NCI-H2196 (cell line): ENCODE measurements at regions not wholly inside any gene's neighbourhood (a gene's known extent, or its start where the extent isn't known, plus 50 kb on each side); places are given as distances from the start of the nearest gene placed in this dataset.
"Not testable (repeated sequence)": the region's sequence is repeated elsewhere in the genome, so short reads cannot be mapped to it uniquely, and the experiment has no call there.

ENCODE experiments used
- DNase-seq: peaks from one replicate; lab custom pipeline; 2025; ENCODE audit not compliant: unreplicated experiment; lab: John Stamatoyannopoulos, UW

DNA sequence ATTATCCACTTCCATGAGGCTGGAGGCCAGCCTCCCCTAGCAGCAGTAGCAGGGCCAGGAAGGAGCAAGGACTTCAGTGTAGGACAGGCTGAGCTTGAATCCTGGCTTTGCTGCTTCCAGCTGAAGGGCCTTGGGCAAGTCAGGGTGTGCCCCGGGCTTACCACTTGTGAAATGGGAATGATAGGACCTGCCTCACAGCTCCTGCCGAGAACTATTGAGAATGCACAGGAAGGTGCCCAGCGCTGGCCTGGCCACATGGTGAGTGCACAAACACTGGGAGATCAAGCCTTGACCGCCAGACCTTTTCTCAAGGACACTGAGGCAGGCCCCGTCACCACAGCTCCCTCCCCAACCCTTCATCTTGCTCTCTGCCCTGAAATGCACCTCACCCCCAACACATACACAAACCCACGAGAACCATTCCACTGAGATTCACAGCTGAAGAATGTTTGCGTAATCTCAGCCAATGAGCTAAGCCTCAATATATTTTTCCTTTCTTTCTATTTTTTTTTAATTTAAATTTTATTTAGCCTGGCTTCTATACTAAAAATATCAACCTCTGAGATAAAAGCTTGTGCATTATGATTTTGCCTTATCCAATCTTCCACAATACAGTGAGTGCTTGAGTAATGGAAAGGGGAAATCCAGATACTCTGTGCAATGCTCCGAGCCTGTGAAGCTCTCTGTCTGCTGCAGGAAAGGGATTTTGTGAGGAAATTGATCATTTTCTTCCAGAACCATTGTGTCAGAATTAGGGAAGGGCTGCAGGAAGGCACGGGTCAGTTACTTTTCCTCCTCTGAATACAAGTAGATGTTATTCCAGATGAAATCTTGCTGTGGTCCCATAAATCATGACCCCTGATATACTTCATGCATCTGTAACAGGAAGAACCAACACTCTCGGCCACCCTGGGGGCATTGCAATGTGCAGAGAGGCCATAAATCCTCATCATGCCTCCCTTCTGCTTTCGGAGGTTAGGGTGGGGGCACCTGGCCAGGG, 193.9 kb downstream of the TLE3 start:
- DNase-seq, result no peak

DNA sequence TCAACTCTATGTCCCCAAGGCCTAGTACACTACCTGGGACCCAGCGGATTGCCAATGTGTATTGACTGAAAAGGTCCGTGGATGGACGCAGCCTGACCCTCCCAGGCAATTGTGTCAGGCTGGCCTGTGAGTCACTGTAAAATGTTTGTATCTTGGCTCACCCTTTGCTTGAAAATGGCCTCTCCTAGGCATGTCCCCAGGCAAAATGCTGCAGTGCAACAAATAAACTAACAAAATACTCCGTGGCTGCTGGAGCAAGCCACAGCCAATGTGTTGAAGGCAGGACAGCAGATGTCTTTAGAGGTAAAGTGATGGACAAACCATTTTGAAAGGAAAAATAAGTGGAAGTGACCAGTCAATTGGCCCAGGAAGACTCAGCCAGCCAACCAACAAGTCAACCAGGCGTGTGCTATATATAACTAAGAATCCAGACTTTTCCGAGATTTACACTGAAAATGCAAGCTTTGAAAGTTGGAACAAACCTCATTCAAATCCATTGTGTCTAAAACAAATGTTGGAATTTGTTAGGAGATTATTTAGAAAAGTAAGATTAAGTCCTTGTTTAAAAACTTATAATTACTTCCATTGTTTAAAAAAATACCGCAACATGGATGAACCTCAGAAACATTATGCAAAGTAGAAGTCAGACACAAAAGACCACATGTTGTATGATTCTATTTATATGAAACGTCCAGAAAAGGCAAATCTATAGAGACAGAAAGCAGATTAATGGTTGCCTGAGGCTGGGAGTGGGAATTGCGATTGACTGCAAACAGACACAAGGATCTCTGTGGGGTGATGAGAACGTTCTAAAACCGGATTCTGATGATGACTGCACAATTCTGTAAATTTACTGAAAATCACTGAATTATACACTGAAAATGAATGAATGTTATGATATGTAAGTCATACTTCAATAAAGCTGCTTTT, 191.2 kb downstream of the TLE3 start:
- DNase-seq, result no peak

DNA sequence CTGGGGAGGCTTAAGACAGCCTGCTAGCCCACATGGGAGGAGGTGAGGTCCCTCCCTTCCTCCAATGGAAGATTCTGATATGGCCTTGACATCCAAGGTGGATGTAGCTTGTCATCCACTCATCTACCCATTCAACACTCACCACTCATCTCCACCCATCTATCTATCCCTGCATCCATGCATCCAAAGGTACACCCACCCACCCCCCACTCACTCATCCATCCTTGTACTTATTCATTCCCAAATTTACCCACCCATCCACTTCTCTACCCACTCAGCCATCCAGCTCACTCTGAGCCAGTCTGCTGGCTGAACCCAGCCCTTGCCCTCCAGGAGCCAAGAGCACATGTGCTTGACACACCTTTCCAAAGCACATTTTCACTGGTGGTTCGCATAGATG, 189.7 kb downstream of the TLE3 start:
- DNase-seq, result no peak

DNA sequence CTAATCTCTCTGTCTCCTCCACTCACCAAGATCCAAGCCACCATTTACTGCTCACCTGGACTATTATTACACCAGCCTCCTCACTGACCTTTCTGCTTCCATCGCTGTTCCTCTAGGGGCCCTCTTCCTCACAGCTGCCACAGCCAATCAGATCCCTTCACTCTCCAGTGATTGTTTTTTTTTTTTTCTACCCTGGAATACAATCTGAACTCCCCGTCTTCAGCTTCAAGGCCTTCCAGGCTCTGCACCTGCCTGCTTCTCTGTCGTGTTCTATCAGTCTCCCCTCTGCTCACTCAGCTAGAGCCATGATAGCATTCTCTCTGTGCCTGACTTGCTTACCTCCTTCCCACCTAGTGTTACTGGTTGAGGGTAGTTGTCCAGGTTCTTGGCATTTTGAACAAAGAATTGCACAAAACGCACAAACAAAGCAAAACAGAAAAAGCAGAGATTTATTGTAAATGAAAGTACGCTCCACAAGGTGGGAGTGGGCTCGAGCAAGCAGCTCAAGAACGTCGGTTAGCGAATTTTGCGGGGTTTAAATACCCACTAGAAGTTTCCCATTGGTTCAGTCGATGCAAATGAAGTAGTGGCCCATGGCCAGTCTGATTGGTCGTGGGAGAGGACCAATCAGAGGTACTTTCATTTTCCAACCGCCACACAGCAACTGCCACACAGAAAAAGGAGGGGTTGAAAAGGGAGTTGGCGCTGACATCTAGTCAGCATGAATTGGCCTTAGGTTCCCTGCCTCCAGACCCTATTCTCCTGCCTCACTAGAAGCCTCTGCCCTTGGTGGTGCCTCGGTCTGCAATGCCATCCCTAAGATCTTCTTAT, 188.9 kb downstream of the TLE3 start:
- DNase-seq, result peak; percentile 64

DNA sequence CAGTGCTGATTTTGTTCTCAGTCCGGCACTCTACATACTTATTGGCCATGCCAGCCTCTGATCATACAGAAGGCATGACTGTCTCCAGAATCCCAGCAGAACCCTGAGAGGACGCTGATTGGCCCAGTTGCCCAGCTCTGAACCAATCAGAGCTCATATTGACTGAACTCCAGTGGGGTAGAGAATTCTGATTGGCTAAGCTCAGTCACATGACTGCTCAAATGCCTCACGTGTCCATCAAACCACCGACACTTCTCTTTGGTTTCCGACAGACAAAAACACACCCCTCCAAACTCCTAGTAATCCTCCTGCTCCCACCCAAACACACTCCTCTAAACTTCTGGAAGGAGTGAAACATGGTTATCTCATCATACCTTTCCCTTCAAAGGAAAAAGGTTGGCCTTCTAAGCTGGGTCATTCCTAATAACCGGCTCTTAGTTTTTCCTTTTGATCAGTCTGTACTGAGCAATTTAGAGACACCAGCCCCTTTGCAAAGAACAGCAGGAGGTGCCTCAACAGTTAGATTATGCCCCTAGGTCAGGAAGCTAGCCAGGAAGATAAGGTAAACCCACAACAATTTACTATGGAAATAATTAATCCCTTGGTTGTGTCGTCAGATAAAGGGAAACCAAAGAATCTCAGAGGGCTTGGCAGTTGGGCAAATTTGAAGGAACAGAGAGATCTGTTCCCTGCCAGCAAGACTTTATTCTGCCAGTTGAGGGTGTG, 187.8 kb downstream of the TLE3 start:
- no peak for DNase-seq

DNA sequence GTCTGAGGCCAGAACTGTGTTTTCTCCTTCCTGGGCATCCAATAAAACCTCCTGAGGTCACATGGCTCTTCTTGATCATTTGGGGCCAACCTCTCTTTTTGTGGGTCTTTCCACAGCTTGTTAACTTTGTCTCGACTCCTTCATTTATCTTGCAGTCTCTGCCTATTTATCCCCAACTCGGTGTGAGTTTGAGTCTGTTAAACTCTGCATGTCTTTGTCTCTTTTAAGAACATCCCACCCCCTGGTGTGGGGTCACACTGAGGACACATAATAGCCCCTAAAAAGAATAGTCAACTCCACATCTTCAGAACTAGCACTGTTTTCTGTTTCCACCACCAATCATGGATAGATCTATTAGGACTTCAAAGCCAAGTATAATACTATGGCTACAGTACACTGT, 187.2 kb downstream of the TLE3 start:
- no peak for DNase-seq

DNA sequence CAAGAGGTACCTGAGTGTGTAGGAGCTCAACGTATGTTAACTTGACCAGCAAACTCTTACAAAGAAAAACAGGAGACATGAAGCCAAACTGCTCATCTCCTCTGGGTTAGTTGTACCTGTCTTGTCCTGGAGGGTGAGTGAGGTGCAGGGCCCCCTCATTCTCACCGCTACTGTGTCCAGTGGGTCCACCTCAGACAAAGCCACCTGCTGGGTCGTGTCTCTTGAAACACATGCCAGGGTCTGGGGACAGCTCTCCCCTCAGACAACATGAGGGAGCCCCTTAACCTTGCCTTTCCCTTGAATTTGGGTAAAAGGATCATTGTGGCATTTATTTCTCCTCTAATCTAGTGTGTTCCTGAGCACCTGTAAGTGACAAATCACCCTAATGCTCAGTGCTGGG, 185.6 kb downstream of the TLE3 start:
- no peak for DNase-seq

DNA sequence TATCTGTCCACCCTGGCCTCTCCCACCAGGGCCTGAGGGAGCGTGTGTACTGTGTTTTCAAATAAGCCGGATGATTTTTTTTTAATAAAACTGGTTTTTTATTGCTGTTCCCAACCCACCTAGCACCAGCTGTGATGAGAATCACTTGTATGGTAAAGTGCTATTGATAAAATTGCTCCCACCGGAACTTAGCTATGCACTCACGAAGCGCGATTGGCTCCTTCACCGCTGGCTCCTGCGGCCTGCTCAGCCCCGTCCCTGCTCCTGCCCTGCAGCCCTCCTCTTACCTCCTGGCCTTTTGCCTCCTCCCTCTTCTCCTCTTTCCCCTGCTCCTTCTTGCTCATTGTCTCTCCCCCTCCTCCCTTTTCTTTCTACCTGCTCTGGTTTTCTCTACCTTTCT, 183.7 kb downstream of the TLE3 start:
- no peak for DNase-seq

DNA sequence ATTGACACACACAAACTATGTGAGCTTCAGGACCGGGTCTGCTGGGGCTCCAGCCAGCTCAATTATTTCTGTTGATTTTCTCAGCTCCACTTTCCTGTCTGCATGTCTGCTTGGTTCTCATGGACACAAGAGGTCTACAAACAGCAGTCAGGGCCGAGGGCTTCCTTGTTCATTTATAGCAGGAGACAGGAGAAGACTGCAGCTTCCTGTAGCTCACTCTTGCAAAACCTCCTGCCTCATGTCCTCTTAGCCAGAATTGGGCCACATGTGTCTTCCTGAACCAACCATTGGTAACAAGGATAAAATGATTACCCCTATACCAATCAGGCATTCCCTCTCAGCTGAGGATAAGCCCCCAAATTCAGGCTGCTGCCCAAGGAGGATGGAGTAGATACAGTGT, 182.8 kb downstream of the TLE3 start:
- DNase-seq, result no peak

DNA sequence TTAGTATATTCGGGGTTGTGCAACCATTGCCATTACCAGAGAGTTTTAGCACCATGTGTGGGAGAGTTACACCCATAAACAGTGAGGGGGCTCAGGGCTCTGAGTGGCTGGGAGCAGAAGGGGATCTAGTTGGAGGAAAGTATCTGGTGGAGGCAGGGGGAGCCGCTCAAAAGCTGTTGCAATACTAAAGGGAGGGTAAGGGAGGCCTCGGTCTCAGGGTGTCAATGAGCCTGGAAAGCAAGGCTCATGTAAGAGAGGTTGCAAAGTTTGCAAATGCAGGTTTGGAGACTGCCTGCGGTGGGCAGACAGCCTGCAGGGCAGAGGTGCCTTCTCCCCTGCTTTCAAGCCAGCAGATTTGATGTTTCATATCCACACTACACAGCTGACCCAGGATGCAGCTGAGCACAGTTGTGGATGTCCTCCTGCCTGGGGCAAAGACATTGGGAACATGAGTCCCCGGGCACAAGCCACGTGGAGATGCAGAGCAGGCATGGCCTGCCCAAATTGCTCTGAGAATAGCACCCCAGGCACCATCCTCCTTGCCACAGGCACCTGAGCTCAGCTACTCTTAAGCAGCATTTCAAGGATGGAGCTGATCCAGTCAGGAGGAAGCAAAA, 181.4 kb downstream of the TLE3 start:
- no peak for DNase-seq

DNA sequence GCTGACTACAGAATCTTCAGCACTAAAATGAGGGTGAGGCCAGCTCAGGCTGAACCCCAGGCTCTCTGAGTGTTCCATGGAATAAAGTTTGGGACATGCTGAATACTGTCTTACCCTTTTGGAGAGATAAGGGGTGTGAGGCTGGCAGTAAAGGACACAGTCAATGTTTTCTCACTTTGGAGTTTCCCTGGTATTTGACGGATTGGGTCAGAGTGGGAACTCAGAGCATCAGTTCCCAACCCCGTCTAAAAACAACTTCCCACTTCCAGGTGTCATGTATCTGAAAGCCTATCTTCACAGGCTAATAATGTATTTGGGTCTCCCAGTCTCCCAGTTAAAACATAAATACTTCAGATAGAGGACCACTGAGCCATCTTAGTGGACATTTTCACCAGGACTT, 180.7 kb downstream of the TLE3 start:
- no peak for DNase-seq

DNA sequence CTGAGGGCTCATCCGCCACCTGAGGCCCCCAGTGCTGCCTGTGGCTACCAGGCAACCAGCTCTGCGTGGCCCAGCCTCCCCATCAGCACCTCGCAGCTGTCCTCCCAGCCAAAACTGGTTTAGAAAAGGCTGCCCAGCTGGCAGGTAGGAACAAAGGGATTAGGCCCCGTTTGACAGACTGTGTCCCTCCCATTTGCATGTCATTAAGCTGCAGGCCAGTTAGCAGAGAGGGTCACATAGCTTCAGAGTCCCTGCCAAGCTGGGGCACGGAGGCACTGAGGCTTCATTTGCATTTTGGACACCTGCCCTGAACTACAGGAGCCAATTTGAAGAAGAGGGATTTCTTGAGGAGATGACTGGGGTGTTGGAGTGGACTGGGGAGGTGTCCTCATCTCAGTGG, 177.9 kb downstream of the TLE3 start:
- peak; percentile 57 for DNase-seq

DNA sequence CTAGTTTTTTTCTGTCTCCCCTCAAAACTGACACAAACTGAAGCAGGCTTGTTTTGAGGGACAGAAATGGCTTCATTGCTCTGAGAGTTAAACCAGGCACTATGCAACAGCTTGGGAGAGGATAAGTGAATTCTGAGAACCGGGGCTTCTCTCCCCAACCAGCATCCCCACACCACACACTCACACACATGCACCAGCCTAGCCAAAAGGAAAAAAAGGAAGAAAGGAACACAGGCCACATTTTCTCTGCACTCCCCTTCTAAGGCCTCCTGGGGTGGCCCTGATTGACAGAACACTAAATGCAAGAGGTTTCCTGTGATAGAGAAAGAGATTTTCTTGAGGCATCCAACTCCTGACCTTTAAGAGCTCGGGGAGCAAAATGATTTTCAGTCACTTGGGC, 177.5 kb downstream of the TLE3 start:
- no peak for DNase-seq

DNA sequence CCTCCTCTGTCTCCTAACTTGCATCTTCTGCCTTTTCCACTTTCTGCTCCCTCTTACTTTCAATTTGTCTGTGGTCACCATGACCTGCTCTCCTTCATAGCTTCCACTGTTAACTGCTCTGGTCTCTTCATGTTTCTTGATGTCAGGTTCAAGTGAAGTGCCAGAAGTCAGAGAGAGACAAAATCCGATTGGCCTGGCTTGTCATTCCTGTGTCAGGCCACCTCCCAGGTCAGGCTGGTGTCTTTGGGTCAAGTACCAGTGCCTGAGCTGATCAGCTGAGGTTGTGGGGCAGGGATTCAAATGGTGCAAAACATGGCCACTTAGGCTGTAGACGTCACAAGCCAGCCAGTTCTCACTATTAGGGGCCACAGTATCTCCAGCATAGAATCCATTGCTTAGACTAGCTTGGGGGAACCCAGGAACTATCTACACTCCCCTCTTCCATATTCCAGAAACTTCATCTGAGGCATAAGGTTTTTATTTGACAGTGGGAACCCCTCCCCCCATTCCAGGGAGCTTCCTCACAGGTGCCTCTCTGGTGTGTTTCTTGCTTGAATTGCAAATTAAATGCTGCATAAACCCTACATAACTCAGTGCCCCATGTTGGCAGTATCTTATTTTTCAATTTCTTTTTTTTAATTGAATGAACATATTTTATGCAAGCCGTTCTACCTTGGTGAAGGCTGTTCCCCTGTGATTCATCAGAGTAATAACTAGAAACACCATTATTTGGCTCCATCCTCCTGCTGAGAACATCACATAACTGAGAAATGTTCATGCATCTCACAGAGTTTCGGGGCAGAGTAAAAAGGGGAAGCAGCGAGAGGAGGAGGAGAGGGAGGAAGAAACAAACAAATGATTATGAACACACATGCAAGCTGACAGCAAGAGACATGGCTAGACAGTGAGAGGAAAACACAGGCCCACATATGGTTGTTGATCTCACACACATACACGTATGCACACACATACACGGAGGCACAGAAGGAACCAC, 175.8 kb downstream of the TLE3 start:
- DNase-seq, result no peak

DNA sequence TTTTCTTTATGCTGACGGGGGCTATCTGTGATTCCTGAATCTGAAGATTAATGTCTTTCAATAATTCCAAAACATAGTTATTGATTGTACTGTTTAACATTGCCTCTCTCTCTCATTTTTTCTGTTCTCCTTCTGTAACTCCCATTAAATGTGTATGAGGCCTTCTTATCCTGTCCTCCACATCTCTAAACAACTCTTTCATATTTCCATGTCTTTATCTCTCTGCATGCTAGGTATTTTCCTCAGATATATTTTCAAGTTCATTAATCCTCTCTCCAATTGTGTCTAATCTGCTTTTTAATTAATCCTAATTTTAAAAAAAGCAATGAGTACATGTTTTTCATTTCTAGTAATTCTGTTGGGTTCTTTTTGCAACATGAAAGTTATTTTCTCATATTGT, 173.2 kb downstream of the TLE3 start:
- no peak for DNase-seq

DNA sequence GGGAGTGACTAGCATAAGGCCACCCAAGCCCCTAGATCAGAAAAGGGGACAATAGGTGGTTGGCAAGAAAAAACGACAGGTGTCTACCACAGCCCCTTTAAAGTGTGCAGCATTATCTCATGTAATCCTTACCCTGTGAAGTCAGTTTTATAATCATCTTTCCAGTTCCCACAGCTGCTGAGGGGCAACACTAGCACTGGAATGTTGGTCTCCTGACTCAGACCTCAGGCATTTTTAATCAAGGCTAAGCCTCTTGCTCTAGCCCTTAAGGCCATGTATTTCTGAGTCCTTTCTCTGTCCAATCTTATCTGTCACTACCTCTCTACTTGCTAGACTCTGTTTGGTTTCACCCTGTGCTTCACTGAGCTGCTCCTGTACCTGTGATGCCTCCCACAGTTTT, 171.7 kb downstream of the TLE3 start:
- no peak for DNase-seq

DNA sequence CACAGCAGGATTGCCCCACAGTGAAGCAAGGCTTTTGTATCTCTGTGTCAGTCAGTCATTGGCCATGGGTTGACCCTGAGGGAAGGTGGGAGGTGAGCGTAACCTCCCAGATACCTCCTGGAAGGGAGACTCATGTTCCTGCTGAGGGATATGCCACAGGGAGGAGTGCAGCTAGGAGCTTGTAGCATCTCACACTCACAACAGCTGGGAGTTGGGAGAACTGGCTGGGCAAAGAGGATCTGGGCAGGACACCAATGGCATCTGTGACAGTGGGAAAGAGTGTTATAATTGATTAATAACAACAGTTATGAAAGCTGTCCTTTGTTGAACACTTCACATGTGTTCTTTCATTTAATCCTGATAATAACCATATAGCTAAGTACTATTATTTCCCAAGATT, 171.0 kb downstream of the TLE3 start:
- DNase-seq, result no peak

DNA sequence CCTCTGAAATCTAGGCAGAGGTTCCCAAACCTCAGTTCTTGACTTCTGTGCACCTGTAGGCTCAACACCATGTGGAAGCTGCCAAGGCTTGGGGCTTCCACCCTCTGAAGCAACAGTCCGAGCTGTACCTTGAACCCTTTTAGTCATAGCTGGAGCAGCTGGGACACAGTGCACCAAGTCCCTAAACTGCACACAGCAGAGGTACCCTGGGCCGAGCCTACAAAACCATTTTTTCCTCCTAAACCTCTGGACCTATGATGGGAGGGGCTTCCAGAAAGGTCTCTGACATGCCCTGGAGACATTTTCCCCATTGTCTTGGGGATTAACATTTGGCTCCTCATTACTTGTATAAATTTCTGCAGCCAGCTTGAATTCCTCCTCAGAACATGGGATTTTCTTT, 168.8 kb downstream of the TLE3 start:
- DNase-seq, result not testable (repeated sequence)
